Hepatocyte (in vitro differentiated cells): ENCODE measurements at regions not wholly inside any gene's neighbourhood (a gene's known extent, or its start where the extent isn't known, plus 50 kb on each side); places are given as distances from the start of the nearest gene placed in this dataset.

Experiments used
- DNase-seq: peaks from one replicate; pipeline ENCODE4 v3.0.0-alpha.2; 2016; ENCODE audit warnings: low spot score
- H2AFZ ChIP-seq: fragments of 200-600 bp; sonication (generic); 2 replicates; pipeline ENCODE4 v1.6.0; 2016; ENCODE audit warnings: antibody characterized with exemption, mild to moderate bottlenecking
- H3K27ac ChIP-seq: fragments of 200-600 bp; sonication (generic); 2 replicates; pipeline ENCODE4 v1.5.1; 2016; ENCODE audit warnings: mild to moderate bottlenecking
- H3K27me3 ChIP-seq: fragments of 200-600 bp; sonication (generic); 2 replicates; pipeline ENCODE4 v1.6.1; 2016
- H3K36me3 ChIP-seq: fragments of 200-600 bp; sonication (generic); replicated peaks from 2 replicates; pipeline ENCODE4 v1.5.1; 2016; ENCODE audit warnings: low read depth; ENCODE audit not compliant: insufficient read depth
- H3K4me1 ChIP-seq: fragments of 200-600 bp; sonication (generic); 2 replicates; pipeline ENCODE4 v1.5.1; 2016; ENCODE audit warnings: mild to moderate bottlenecking, moderate library complexity; ENCODE audit not compliant: insufficient read depth
- H3K4me2 ChIP-seq: fragments of 200-600 bp; sonication (generic); 2 replicates; pipeline ENCODE4 v1.6.0; 2016
- H3K4me3 ChIP-seq: fragments of 200-600 bp; sonication (generic); 2 replicates; pipeline ENCODE4 v1.5.1; 2016; ENCODE audit warnings: mild to moderate bottlenecking
- H3K79me2 ChIP-seq: fragments of 200-600 bp; sonication (generic); 2 replicates; pipeline ENCODE4 v1.6.0; 2017; ENCODE audit warnings: mild to moderate bottlenecking
- H3K9me2 ChIP-seq: fragments of 200-600 bp; sonication (generic); replicated peaks from 2 replicates; pipeline ENCODE4 v1.6.0; 2017; ENCODE audit warnings: mild to moderate bottlenecking; ENCODE audit not compliant: insufficient read depth
- H3K9me3 ChIP-seq: fragments of 200-600 bp; sonication (generic); 2 replicates; pipeline ENCODE4 v1.5.1; 2016; ENCODE audit warnings: low read depth, mild to moderate bottlenecking
- H4K20me1 ChIP-seq: fragments of 200-600 bp; sonication (generic); 2 replicates; pipeline ENCODE4 v1.6.0; 2016; ENCODE audit warnings: mild to moderate bottlenecking; ENCODE audit not compliant: insufficient read depth, poor library complexity, severe bottlenecking
- EZH2 ChIP-seq: fragments of 200-600 bp; sonication (generic); IDR thresholded peaks from 2 replicates; pipeline ENCODE4 v1.6.1; 2016; ENCODE audit warnings: antibody characterized with exemption, mild to moderate bottlenecking, borderline replicate concordance
- EZH2phosphoT487 ChIP-seq: fragments of 200-600 bp; sonication (generic); IDR thresholded peaks from one replicate; pipeline ENCODE4 v1.6.1; 2018; ENCODE audit warnings: antibody characterized with exemption, mild to moderate bottlenecking, low read depth, moderate library complexity; ENCODE audit not compliant: unreplicated experiment, severe bottlenecking
- WGBS: methylation state at CpG from one replicate; pipeline ENCODE4 v1.1.6; 2016; ENCODE audit warnings: low lambda C conversion rate; ENCODE audit errors: missing lambda C conversion rate; 5-methylcytosine and 5-hydroxymethylcytosine counted together
- TF ChIP-seq, protein P1 (sequence below): fragments of 200-600 bp; sonication (generic); IDR thresholded peaks from 2 replicates; pipeline ENCODE4 v1.5.1; 2016; ENCODE audit warnings: antibody characterized with exemption, mild to moderate bottlenecking; ENCODE audit not compliant: poor library complexity

DNA sequence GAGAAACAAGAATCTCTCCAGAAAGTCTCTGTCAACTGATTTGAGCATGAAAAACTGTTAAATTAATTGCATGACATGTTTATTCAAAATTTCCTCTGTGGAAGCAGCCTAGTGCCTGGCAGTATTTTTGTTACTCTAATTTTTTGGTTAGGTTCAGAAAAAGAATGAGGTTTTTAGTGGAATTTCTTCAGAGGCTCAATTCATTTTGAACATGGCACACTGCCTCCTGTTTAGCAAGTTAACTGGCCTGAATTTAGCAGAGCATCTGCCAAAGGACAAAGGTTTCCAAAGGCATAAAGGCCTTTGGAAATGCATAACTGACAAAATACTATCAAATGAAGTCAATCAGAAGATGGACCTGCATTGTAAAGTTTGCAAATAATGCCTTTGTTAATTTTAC is 1326.5 kb downstream of the PLA2G4A start:
- H3K9me2 ChIP-seq, result no peaks in the 10 kb centered on the region
- H3K36me3 ChIP-seq, result no peaks in the 10 kb centered on the region
- DNase-seq, result no peak
- TF ChIP-seq, protein P1, sequence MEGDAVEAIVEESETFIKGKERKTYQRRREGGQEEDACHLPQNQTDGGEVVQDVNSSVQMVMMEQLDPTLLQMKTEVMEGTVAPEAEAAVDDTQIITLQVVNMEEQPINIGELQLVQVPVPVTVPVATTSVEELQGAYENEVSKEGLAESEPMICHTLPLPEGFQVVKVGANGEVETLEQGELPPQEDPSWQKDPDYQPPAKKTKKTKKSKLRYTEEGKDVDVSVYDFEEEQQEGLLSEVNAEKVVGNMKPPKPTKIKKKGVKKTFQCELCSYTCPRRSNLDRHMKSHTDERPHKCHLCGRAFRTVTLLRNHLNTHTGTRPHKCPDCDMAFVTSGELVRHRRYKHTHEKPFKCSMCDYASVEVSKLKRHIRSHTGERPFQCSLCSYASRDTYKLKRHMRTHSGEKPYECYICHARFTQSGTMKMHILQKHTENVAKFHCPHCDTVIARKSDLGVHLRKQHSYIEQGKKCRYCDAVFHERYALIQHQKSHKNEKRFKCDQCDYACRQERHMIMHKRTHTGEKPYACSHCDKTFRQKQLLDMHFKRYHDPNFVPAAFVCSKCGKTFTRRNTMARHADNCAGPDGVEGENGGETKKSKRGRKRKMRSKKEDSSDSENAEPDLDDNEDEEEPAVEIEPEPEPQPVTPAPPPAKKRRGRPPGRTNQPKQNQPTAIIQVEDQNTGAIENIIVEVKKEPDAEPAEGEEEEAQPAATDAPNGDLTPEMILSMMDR, result no peak
- TF ChIP-seq EZH2phosphoT487 (no peak), EZH2 (no peak)
- no peaks in the 10 kb centered on the region for H3K4me1 ChIP-seq
- H4K20me1 ChIP-seq, result no peaks in the 10 kb centered on the region
- no peaks in the 10 kb centered on the region for H3K79me2 ChIP-seq
- H3K4me3 ChIP-seq, result no peak overlapping the region
- H3K4me2 ChIP-seq, result no peak overlapping the region
- H3K27ac ChIP-seq, result no peak overlapping the region
- no peaks in the 10 kb centered on the region for H3K27me3 ChIP-seq
- H3K9me3 ChIP-seq, result no peaks in the 10 kb centered on the region
- no peak overlapping the region for H2AFZ ChIP-seq

GRCh38 chr1:188164459-188164858 is 1335.7 kb downstream of the PLA2G4A start:
- H3K9me3 ChIP-seq, result no peaks in the 10 kb centered on the region
- no peak for TF ChIP-seq EZH2phosphoT487
- no peak for TF ChIP-seq EZH2
- TF ChIP-seq, protein P1, result no peak
- DNase-seq, result no peak
- H3K4me3 ChIP-seq, result no peak overlapping the region
- H4K20me1 ChIP-seq, result no peaks in the 10 kb centered on the region
- no peak overlapping the region for H3K4me2 ChIP-seq
- no peaks in the 10 kb centered on the region for H3K9me2 ChIP-seq
- no peak overlapping the region for H2AFZ ChIP-seq
- H3K36me3 ChIP-seq, result no peaks in the 10 kb centered on the region
- no peaks in the 10 kb centered on the region for H3K79me2 ChIP-seq
- no peaks in the 10 kb centered on the region for H3K27me3 ChIP-seq
- no peak overlapping the region for H3K27ac ChIP-seq
- no peaks in the 10 kb centered on the region for H3K4me1 ChIP-seq
- 84% methylated on average over 3 of the region's 3 CpGs for WGBS

DNA sequence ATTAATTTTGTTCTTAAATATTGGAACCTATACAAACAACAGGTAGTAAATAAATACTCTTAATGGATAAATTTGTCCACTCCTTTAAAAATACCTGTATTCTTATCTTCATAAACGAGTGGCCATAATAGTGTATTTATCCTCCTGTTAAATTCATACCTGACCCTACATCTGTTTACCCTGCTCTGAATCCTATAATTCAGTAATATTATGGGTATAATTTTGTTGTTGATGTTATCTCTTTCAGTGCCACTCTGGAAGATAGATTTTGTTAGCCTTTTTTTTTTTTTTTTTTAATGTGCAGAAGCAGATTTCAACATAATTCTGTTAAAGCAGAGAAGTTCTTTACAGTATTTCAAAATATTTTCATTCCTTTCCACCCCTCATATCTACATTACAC is 1337.9 kb downstream of the PLA2G4A start:
- Histone ChIP-seq H2AFZ (no peak overlapping the region), H3K79me2 (no peaks in the 10 kb centered on the region), H3K36me3 (no peaks in the 10 kb centered on the region), H3K4me3 (no peak overlapping the region), H4K20me1 (no peaks in the 10 kb centered on the region), H3K9me3 (no peaks in the 10 kb centered on the region), H3K4me1 (no peaks in the 10 kb centered on the region), H3K27me3 (no peaks in the 10 kb centered on the region), H3K27ac (no peak overlapping the region), H3K9me2 (no peaks in the 10 kb centered on the region), H3K4me2 (no peak overlapping the region)
- DNase-seq, result no peak
- TF ChIP-seq, protein P1, result no peak
- TF ChIP-seq EZH2, result no peak
- no peak for TF ChIP-seq EZH2phosphoT487
- 79% methylated on average over 1 of the region's 1 CpG for WGBS

DNA sequence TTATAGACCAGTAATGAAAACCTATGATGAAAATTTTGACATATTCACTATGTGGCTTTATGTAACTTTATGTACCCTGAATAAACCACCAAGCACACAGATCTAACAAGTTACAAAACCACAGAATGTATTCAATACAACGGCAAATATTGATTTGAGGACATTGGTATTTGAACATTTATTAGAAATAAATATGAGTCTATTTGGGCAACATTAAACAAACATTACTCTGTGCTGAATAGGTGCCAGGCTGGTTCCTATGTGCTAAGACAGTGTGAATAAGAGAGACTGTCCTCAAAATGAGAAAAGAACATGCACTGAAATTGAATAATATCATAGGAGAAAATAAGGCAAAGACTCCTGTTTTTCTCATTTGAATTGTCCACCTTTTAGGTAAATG is 1341.2 kb downstream of the PLA2G4A start:
- H3K27me3 ChIP-seq, result no peaks in the 10 kb centered on the region
- H3K9me2 ChIP-seq, result no peaks in the 10 kb centered on the region
- TF ChIP-seq EZH2 (no peak), EZH2phosphoT487 (no peak)
- TF ChIP-seq, protein P1, result no peak
- no peaks in the 10 kb centered on the region for H3K4me1 ChIP-seq
- H2AFZ ChIP-seq, result no peak overlapping the region
- DNase-seq, result no peak
- H3K4me2 ChIP-seq, result no peak overlapping the region
- no peaks in the 10 kb centered on the region for H4K20me1 ChIP-seq
- H3K79me2 ChIP-seq, result no peaks in the 10 kb centered on the region
- no peak overlapping the region for H3K27ac ChIP-seq
- no peak overlapping the region for H3K4me3 ChIP-seq
- WGBS, result 94% methylated on average over 1 of the region's 1 CpG
- H3K9me3 ChIP-seq, result no peaks in the 10 kb centered on the region
- H3K36me3 ChIP-seq, result no peaks in the 10 kb centered on the region
